ENCODE measurements at regions not wholly inside any gene's neighbourhood (a gene's known extent, or its start where the extent isn't known, plus 50 kb on each side); places are given as distances from the start of the nearest gene placed in this dataset.
A peak's percentile ranks its signal among the peaks of the same experiment; 100 is the strongest.
"Not testable (repeated sequence)": the region's sequence is repeated elsewhere in the genome, so short reads cannot be mapped to it uniquely, and the experiment has no call there.

- Histone ChIP-seq H3K4me3 (ENCODE audit: low read depth, low read length) (no peak overlapping the region), H3K27ac (ENCODE audit: low read depth, low read length) (no peak overlapping the region), H3K27me3 (ENCODE audit: control insufficient read depth, insufficient read depth, low read length) (no peaks in the 10 kb centered on the region), H3K9me3 (ENCODE audit: control insufficient read depth, insufficient read depth, low read length) (peaks cover 9% of the 10 kb centered on the region; the same call in 1 of the 2 replicates)
- POLR2A ChIA-PET = no interaction called here
- DNase-seq (ENCODE audit: low read depth, low spot score) = no peak
- no peak for TF ChIP-seq CTCF (IDR thresholded peaks at IDR 0.05; ENCODE audit: low read depth, low read length)
- CTCF ChIA-PET = no interaction called here
Measured at GRCh38 chr10:8359467-8359866, 305.0 kb downstream of the GATA3 start.

GRCh38 chr10:8360365-8360764, 305.9 kb downstream of the GATA3 start:
- H3K9me3 ChIP-seq (ENCODE audit: control insufficient read depth, insufficient read depth, low read length) = peaks cover 11% of the 10 kb centered on the region; the same call in 1 of the 2 replicates
- no peak overlapping the region for H3K27ac ChIP-seq (ENCODE audit: low read depth, low read length)
- no peak for TF ChIP-seq CTCF (IDR thresholded peaks at IDR 0.05; ENCODE audit: low read depth, low read length)
- POLR2A ChIA-PET = no interaction called here
- H3K27me3 ChIP-seq (ENCODE audit: control insufficient read depth, insufficient read depth, low read length) = no peaks in the 10 kb centered on the region
- no peak overlapping the region for H3K4me3 ChIP-seq (ENCODE audit: low read depth, low read length)
- no peak for DNase-seq (ENCODE audit: low read depth, low spot score)
- CTCF ChIA-PET = no interaction called here

GRCh38 chr10:8360814-8361509, 306.5 kb downstream of the GATA3 start:
- POLR2A ChIA-PET = no interaction called here

GRCh38 chr10:8361510-8361844, 307.0 kb downstream of the GATA3 start:
- no peak for TF ChIP-seq CTCF (IDR thresholded peaks at IDR 0.05; ENCODE audit: low read depth, low read length)
- ChIA-PET POLR2A (no interaction called here), CTCF (no interaction called here)
- peaks cover 17% of the 10 kb centered on the region; the same call in 1 of the 2 replicates for H3K9me3 ChIP-seq (ENCODE audit: control insufficient read depth, insufficient read depth, low read length)
- no peak overlapping the region for H3K27ac ChIP-seq (ENCODE audit: low read depth, low read length)
- no peaks in the 10 kb centered on the region for H3K27me3 ChIP-seq (ENCODE audit: control insufficient read depth, insufficient read depth, low read length)
- no peak for DNase-seq (ENCODE audit: low read depth, low spot score)
- no peak overlapping the region for H3K4me3 ChIP-seq (ENCODE audit: low read depth, low read length)

More at GRCh38 chr10:8360814-8361509, 306.5 kb downstream of the GATA3 start:
- DNase-seq (ENCODE audit: low read depth, low spot score) = no peak
- peaks cover 12% of the 10 kb centered on the region; the same call in 1 of the 2 replicates for H3K9me3 ChIP-seq (ENCODE audit: control insufficient read depth, insufficient read depth, low read length)
- no peak for TF ChIP-seq CTCF (IDR thresholded peaks at IDR 0.05; ENCODE audit: low read depth, low read length)
- H3K27ac ChIP-seq (ENCODE audit: low read depth, low read length) = no peak overlapping the region
- CTCF ChIA-PET = no interaction called here
- no peak overlapping the region for H3K4me3 ChIP-seq (ENCODE audit: low read depth, low read length)
- no peaks in the 10 kb centered on the region for H3K27me3 ChIP-seq (ENCODE audit: control insufficient read depth, insufficient read depth, low read length)

- ChIA-PET CTCF (no interaction called here), POLR2A (no interaction called here)
- no peak overlapping the region for H3K4me3 ChIP-seq (ENCODE audit: low read depth, low read length)
- H3K27ac ChIP-seq (ENCODE audit: low read depth, low read length) = peak overlapping the region; percentile 2
- H3K27me3 ChIP-seq (ENCODE audit: control insufficient read depth, insufficient read depth, low read length) = no peaks in the 10 kb centered on the region
- DNase-seq (ENCODE audit: low read depth, low spot score) = no peak
- TF ChIP-seq CTCF (IDR thresholded peaks at IDR 0.05; ENCODE audit: low read depth, low read length) = no peak
- H3K9me3 ChIP-seq (ENCODE audit: control insufficient read depth, insufficient read depth, low read length) = peaks cover 35% of the 10 kb centered on the region
Measured at GRCh38 chr10:8365935-8366911, 311.7 kb downstream of the GATA3 start.

- peaks cover 44% of the 10 kb centered on the region for H3K9me3 ChIP-seq (ENCODE audit: control insufficient read depth, insufficient read depth, low read length)
- H3K4me3 ChIP-seq (ENCODE audit: low read depth, low read length); POLR2A ChIA-PET; H3K27ac ChIP-seq (ENCODE audit: low read depth, low read length); H3K27me3 ChIP-seq (ENCODE audit: control insufficient read depth, insufficient read depth, low read length); CTCF ChIA-PET; DNase-seq (ENCODE audit: low read depth, low spot score): not testable (repeated sequence)
Measured at GRCh38 chr10:8367672-8368411, 313.4 kb downstream of the GATA3 start.

All from AG04450 (cell line).